ENCODE measurements at regions not wholly inside any gene's neighbourhood (a gene's known extent, or its start where the extent isn't known, plus 50 kb on each side); places are given as distances from the start of the nearest gene placed in this dataset.

DNA sequence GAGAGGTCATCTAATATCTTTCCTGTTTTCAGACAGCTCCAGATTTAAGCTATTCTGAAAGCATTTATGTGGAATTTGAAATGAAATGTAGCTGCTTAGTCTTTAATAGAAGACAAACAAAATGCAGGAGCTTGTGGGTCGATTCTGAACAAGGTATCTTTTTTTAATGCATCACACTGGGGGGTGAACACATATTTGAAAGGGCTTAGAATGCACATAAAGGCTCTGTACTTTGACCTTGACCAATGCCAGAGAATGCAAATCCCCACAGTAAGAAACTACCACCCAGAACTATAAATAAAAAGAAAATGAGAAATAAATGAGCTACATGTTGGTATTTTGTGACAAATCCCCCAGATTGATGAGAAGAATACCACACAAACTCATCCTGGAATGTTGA, 489.3 kb downstream of the PIK3C3 start:
- TF ChIP-seq SMC3 (IDR thresholded peaks at IDR 0.05; ENCODE audit: low read depth, low read length) (no peak), CTCF (IDR thresholded peaks at IDR 0.05) (no peak), EZH2phosphoT487 (IDR thresholded peaks at IDR 0.05; ENCODE audit: borderline replicate concordance, low read depth) (no peak), EP300 (IDR thresholded peaks at IDR 0.05; ENCODE audit: borderline replicate concordance in 1 of 2, low read depth in 1 of 2, low read length in 1 of 2) (no peak)
